Left ventricle myocardium inferior (tissue), 1 donor: ENCODE measurements at regions not wholly inside any gene's neighbourhood (a gene's known extent, or its start where the extent isn't known, plus 50 kb on each side); places are given as distances from the start of the nearest gene placed in this dataset.

Experiments used
- DNase-seq: peaks from one replicate; pipeline ENCODE4 v3.0.0-alpha.2; 2020
- H3K27ac ChIP-seq: fragments of 200-600 bp; replicated peaks from 2 replicates; pipeline ENCODE4 v1.8.0; 2021
- H3K27me3 ChIP-seq: fragments of 200-600 bp; 2 replicates; pipeline ENCODE4 v1.8.0; 2021; ENCODE audit warnings: low read depth
- H3K36me3 ChIP-seq: fragments of 200-600 bp; 2 replicates; pipeline ENCODE4 v1.8.0; 2021
- H3K4me1 ChIP-seq: fragments of 200-600 bp; 2 replicates; pipeline ENCODE4 v1.8.0; 2021
- H3K4me3 ChIP-seq: fragments of 200-600 bp; 2 replicates; pipeline ENCODE4 v1.8.0; 2021; ENCODE audit warnings: mild to moderate bottlenecking, moderate library complexity
- H3K9me3 ChIP-seq: fragments of 200-600 bp; replicated peaks from 2 replicates; pipeline ENCODE4 v1.8.0; 2021
- CTCF ChIP-seq: fragments of 200-600 bp; IDR thresholded peaks from 2 replicates; pipeline ENCODE4 v1.8.0; 2021; ENCODE audit warnings: antibody characterized with exemption, mild to moderate bottlenecking, borderline replicate concordance
- intact Hi-C: fragments of 100-400 bp; cut with micrococcal nuclease; formaldehyde crosslinking; loops from one replicate; pipeline ENCODE4 v1.11.0; 2022
- donor health status: DM: no; HTN: yes; CAD: no; lungs with severe emphysema.

- no peak for DNase-seq
- Histone ChIP-seq H3K4me1 (no peaks in the 10 kb centered on the region), H3K27me3 (no peaks in the 10 kb centered on the region), H3K4me3 (no peak overlapping the region), H3K9me3 (no peaks in the 10 kb centered on the region), H3K36me3 (no peaks in the 10 kb centered on the region), H3K27ac (no peak overlapping the region)
- no peak for TF ChIP-seq CTCF
- intact Hi-C loops: no loop called here
These were observed 89.8 kb upstream of the NEUROD1 start for GRCh38 chr2:181770150-181770549.

- no peaks in the 10 kb centered on the region for H3K27me3 ChIP-seq
- H3K36me3 ChIP-seq: no peaks in the 10 kb centered on the region
- no peak overlapping the region for H3K4me3 ChIP-seq
- no peak overlapping the region for H3K27ac ChIP-seq
- no peak for DNase-seq
- intact Hi-C loops: no loop called here
- no peaks in the 10 kb centered on the region for H3K9me3 ChIP-seq
- no peaks in the 10 kb centered on the region for H3K4me1 ChIP-seq
- TF ChIP-seq CTCF: no peak
These were observed 91.0 kb upstream of the NEUROD1 start for GRCh38 chr2:181771356-181771755.

- no peak for TF ChIP-seq CTCF
- H3K4me1 ChIP-seq: no peaks in the 10 kb centered on the region
- no peaks in the 10 kb centered on the region for H3K36me3 ChIP-seq
- intact Hi-C loops: no loop called here
- no peak overlapping the region for H3K4me3 ChIP-seq
- H3K9me3 ChIP-seq: no peaks in the 10 kb centered on the region
- no peak for DNase-seq
- H3K27ac ChIP-seq: no peak overlapping the region
- H3K27me3 ChIP-seq: no peaks in the 10 kb centered on the region
These were observed 92.0 kb upstream of the NEUROD1 start for GRCh38 chr2:181772334-181772733.

- H3K4me3 ChIP-seq: no peak overlapping the region
- no peaks in the 10 kb centered on the region for H3K9me3 ChIP-seq
- no peak overlapping the region for H3K27ac ChIP-seq
- intact Hi-C loops: no loop called here
- H3K36me3 ChIP-seq: no peaks in the 10 kb centered on the region
- no peaks in the 10 kb centered on the region for H3K27me3 ChIP-seq
- DNase-seq: no peak
- H3K4me1 ChIP-seq: no peaks in the 10 kb centered on the region
- no peak for TF ChIP-seq CTCF
These were observed 92.5 kb upstream of the NEUROD1 start for GRCh38 chr2:181772777-181773176.

- TF ChIP-seq CTCF: no peak
- Histone ChIP-seq H3K9me3 (no peaks in the 10 kb centered on the region), H3K27me3 (no peaks in the 10 kb centered on the region), H3K4me3 (no peak overlapping the region), H3K36me3 (no peaks in the 10 kb centered on the region), H3K27ac (no peak overlapping the region), H3K4me1 (peaks cover 5% of the 10 kb centered on the region)
- DNase-seq: no peak
- intact Hi-C loops: no loop called here
These were observed 94.4 kb upstream of the NEUROD1 start for GRCh38 chr2:181774685-181775084.

GRCh38 chr2:181776336-181776735, 96.0 kb upstream of the NEUROD1 start:
- Histone ChIP-seq H3K27ac (no peak overlapping the region), H3K27me3 (no peaks in the 10 kb centered on the region), H3K4me1 (peaks cover 12% of the 10 kb centered on the region), H3K9me3 (no peaks in the 10 kb centered on the region), H3K36me3 (no peaks in the 10 kb centered on the region), H3K4me3 (no peak overlapping the region)
- intact Hi-C loops: no loop called here
- no peak for TF ChIP-seq CTCF
- DNase-seq: no peak
